Mucosa of descending colon (tissue), 3 donors: ENCODE measurements at regions not wholly inside any gene's neighbourhood (a gene's known extent, or its start where the extent isn't known, plus 50 kb on each side); places are given as distances from the start of the nearest gene placed in this dataset.

Experiments
- ATAC-seq: fragments of 200-7000 bp; cut with Tn5 transposase; one replicate; pipeline ENCODE4 v1.9.1; 2020; ENCODE audit warnings: mild to moderate bottlenecking, moderate library complexity
- DNase-seq, 3 donors: peaks; one replicate each; pipeline ENCODE4 v3.0.0-alpha.2; 2020
- H3K36me3 ChIP-seq: fragments of 200-600 bp; one replicate; pipeline ENCODE4 v1.8.0; 2021; ENCODE audit warnings: low read depth, mild to moderate bottlenecking
- H3K4me1 ChIP-seq: fragments of 200-600 bp; one replicate; pipeline ENCODE4 v1.8.0; 2021; ENCODE audit warnings: low read depth, mild to moderate bottlenecking
- H3K4me3 ChIP-seq: fragments of 200-600 bp; one replicate; pipeline ENCODE4 v1.8.0; 2021; ENCODE audit warnings: mild to moderate bottlenecking
- H3K9me3 ChIP-seq: fragments of 200-600 bp; one replicate; pipeline ENCODE4 v1.8.0; 2021; ENCODE audit warnings: mild to moderate bottlenecking
- CTCF ChIP-seq: fragments of 200-600 bp; IDR thresholded peaks from one replicate; pipeline ENCODE4 v1.8.0; 2022; ENCODE audit warnings: antibody characterized with exemption, mild to moderate bottlenecking
- intact Hi-C, 2 donors: fragments of 100-400 bp; cut with DNase I in 1 of 2; cut with micrococcal nuclease in 1 of 2; formaldehyde crosslinking; loops; one replicate each; pipeline versions ENCODE4 v1.11.0 to v1.11.1; 2022; cut with DNase I, micrococcal nuclease
- donor health status: DM: no; HTN: no; CAD: no; lungs with moderate emphysema.
- donor health status: DM: no; HTN: no; CAD: no.
- donor health status: DM: no; HTN: yes; CAD: no.

DNA sequence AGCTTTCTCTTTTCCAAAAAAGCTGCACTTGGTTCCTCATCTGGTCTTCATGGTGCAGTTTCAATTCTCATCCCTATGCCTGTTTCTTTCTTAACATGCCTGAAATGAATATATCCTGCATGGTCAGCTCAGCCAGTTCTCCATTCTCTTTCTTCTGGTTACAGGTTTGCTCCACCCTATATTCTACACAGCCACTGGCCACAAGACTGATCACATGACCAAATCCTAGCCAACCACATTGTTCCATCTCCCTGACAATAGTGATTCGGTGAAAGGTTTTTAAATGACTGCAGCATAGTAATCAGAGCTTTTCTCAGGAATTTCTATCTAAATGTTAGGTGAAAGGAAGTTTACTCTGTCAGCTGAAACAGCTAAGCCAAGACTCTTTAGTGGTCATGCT, 891.4 kb downstream of the METTL15 start:
- intact Hi-C loops, result no loop called here
- ATAC-seq, result no peak
- Histone ChIP-seq H3K4me3 (no peak overlapping the region), H3K9me3 (no peaks in the 10 kb centered on the region), H3K36me3 (no peaks in the 10 kb centered on the region), H3K4me1 (no peaks in the 10 kb centered on the region)
- DNase-seq, result no peak
- TF ChIP-seq CTCF, result no peak

DNA sequence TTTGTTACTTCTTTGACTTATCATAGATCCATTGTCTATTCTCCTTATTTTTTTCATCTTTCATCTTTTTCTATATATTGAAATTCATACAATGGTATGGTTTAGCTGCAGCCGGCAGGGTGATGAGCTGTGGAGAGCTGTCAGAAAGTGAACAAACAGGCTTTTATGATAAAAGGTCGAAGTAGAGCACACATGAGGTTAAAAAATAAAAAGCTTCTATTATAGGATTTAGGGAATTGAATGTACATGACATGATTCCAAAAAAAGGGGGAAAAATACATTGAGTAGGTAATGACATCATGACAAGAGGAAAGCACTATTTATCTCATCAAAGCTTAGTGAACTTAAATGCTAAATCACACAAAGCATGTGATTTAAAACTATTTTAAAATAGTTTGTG, 884.8 kb downstream of the METTL15 start:
- no peaks in the 10 kb centered on the region for H3K4me1 ChIP-seq
- no peak for ATAC-seq
- H3K36me3 ChIP-seq, result no peaks in the 10 kb centered on the region
- TF ChIP-seq CTCF, result no peak
- DNase-seq, result no peak
- no peak overlapping the region for H3K4me3 ChIP-seq
- H3K9me3 ChIP-seq, result no peaks in the 10 kb centered on the region
- intact Hi-C loops, result no loop called here

GRCh38 chr11:28984231-28984630, 876.0 kb downstream of the METTL15 start:
- no peaks in the 10 kb centered on the region for H3K36me3 ChIP-seq
- ATAC-seq (no peak), DNase-seq (no peak)
- no peaks in the 10 kb centered on the region for H3K9me3 ChIP-seq
- intact Hi-C loops, result no loop called here
- no peak for TF ChIP-seq CTCF
- H3K4me1 ChIP-seq, result no peaks in the 10 kb centered on the region
- no peak overlapping the region for H3K4me3 ChIP-seq

DNA sequence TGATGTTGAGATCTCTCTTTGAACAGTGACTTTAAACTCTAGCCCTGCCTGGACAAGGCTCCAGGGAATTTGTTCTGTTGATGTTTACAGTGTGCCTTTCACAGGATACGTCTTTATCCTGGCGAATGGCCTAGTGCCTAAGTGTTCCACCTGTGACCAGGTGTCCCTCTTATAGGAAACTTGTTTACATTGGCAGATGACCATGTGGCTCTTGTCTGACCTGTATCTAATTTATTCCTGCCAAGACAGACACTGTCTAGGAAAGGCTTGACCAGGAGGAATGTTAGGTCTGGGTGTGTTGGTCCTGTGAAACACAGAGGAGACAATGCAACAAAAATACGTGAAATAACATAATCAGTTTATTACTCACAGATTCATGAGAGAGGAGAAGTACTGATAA, 875.6 kb downstream of the METTL15 start:
- TF ChIP-seq CTCF, result no peak
- H3K9me3 ChIP-seq, result no peaks in the 10 kb centered on the region
- intact Hi-C loops, result no loop called here
- DNase-seq (no peak), ATAC-seq (no peak)
- H3K36me3 ChIP-seq, result no peaks in the 10 kb centered on the region
- no peak overlapping the region for H3K4me3 ChIP-seq
- no peaks in the 10 kb centered on the region for H3K4me1 ChIP-seq

GRCh38 chr11:28981381-28981780, 873.2 kb downstream of the METTL15 start:
- no peak for TF ChIP-seq CTCF
- no peak overlapping the region for H3K4me3 ChIP-seq
- DNase-seq (no peak), ATAC-seq (no peak)
- no peaks in the 10 kb centered on the region for H3K4me1 ChIP-seq
- no peaks in the 10 kb centered on the region for H3K9me3 ChIP-seq
- H3K36me3 ChIP-seq, result no peaks in the 10 kb centered on the region
- intact Hi-C loops, result no loop called here

DNA sequence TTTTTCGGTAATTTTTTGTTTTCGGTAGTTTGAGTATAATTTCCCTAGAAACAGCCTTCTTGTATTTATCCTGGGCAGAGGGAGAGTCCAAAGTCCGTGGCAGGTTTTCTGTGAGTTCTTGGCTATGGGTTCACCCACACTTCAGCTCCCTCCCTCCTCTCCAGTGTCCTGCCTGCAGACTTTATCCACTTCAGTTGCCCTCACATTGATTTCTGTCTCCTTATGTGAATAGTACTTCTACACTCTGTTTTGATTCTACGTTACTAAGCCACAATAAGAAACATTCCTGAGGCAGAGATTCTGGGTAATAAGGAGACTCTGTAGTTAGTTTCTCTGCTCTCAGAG, 868.6 kb downstream of the METTL15 start:
- TF ChIP-seq CTCF, result no peak
- no peak for ATAC-seq
- Histone ChIP-seq H3K4me1 (no peaks in the 10 kb centered on the region), H3K4me3 (no peak overlapping the region), H3K36me3 (no peaks in the 10 kb centered on the region), H3K9me3 (no peaks in the 10 kb centered on the region)
- no peak for DNase-seq
- intact Hi-C loops, result no loop called here
